Stomach smooth muscle (tissue), 2 donors: ENCODE measurements at regions not wholly inside any gene's neighbourhood (a gene's known extent, or its start where the extent isn't known, plus 50 kb on each side); places are given as distances from the start of the nearest gene placed in this dataset.
"Not testable (repeated sequence)": the region's sequence is repeated elsewhere in the genome, so short reads cannot be mapped to it uniquely, and the experiment has no call there.

Source experiments
- H3K27ac ChIP-seq: one replicate; pipeline ENCODE4 v1.7.0; 2013; ENCODE audit warnings: mild to moderate bottlenecking, low read length, inconsistent platforms
- H3K27me3 ChIP-seq, 2 donors: one replicate each; pipeline ENCODE4 v1.7.0; 2013; ENCODE audit warnings: low read length in 2 of 2; ENCODE audit not compliant: insufficient read depth in 2 of 2, control insufficient read depth in 1 of 2
- H3K36me3 ChIP-seq, 2 donors: one replicate each; pipeline ENCODE4 v1.7.0; 2013; ENCODE audit warnings: low read length in 2 of 2; ENCODE audit not compliant: control insufficient read depth in 2 of 2, insufficient read depth in 2 of 2
- H3K4me1 ChIP-seq: one replicate; pipeline ENCODE4 v1.7.0; 2013; ENCODE audit warnings: low read length; ENCODE audit not compliant: control insufficient read depth, insufficient read depth
- H3K4me3 ChIP-seq, 2 donors: one replicate each; pipeline ENCODE4 v1.7.0; 2013; ENCODE audit warnings: low read length in 2 of 2
- H3K9ac ChIP-seq, 2 donors: one replicate each; pipeline ENCODE4 v1.7.0; 2013; ENCODE audit warnings: low read length in 2 of 2, mild to moderate bottlenecking in 1 of 2
- H3K9me3 ChIP-seq, 2 donors: one replicate each; pipeline ENCODE4 v1.7.0; 2013; ENCODE audit warnings: low read length in 2 of 2; ENCODE audit not compliant: control insufficient read depth in 2 of 2
- donor health status: healthy.
- donor health status: Pancreatic carcinoma.

- H3K27ac ChIP-seq, H3K9ac ChIP-seq, H3K9me3 ChIP-seq, H3K4me1 ChIP-seq, H3K4me3 ChIP-seq, H3K27me3 ChIP-seq, H3K36me3 ChIP-seq: not testable (repeated sequence)
Measured at GRCh38 chr1:55765505-55765904, 550.3 kb upstream of the USP24 start.

GRCh38 chr1:55751776-55752175, 536.6 kb upstream of the USP24 start:
- Histone ChIP-seq H3K27ac (no peak overlapping the region), H3K9ac (no peak overlapping the region), H3K4me1 (no peaks in the 10 kb centered on the region), H3K9me3 (peaks cover 2% of the 10 kb centered on the region in 2 donors), H3K27me3 (no peaks in the 10 kb centered on the region), H3K36me3 (no peaks in the 10 kb centered on the region), H3K4me3 (no peak overlapping the region)

GRCh38 chr1:55750628-55750995, 535.4 kb upstream of the USP24 start:
- no peaks in the 10 kb centered on the region for H3K36me3 ChIP-seq
- H3K27ac ChIP-seq, result no peak overlapping the region
- no peaks in the 10 kb centered on the region for H3K27me3 ChIP-seq
- H3K9me3 ChIP-seq, result peaks cover 2 to 8% of the 10 kb centered on the region in 2 donors
- H3K9ac ChIP-seq, result no peak overlapping the region
- no peak overlapping the region for H3K4me3 ChIP-seq
- no peaks in the 10 kb centered on the region for H3K4me1 ChIP-seq

GRCh38 chr1:55749975-55750627, 534.9 kb upstream of the USP24 start:
- Histone ChIP-seq H3K9ac (no peak overlapping the region), H3K27ac (no peak overlapping the region), H3K4me3 (no peak overlapping the region), H3K36me3 (no peaks in the 10 kb centered on the region), H3K4me1 (no peaks in the 10 kb centered on the region), H3K9me3 (peaks cover 2 to 8% of the 10 kb centered on the region in 2 donors), H3K27me3 (no peaks in the 10 kb centered on the region)

- no peaks in the 10 kb centered on the region for H3K36me3 ChIP-seq
- H3K4me3 ChIP-seq, result no peak overlapping the region
- H3K4me1 ChIP-seq, result no peaks in the 10 kb centered on the region
- H3K27ac ChIP-seq, result no peak overlapping the region
- no peaks in the 10 kb centered on the region for H3K27me3 ChIP-seq
- H3K9ac ChIP-seq, result no peak overlapping the region
- peaks cover 2 to 8% of the 10 kb centered on the region in 2 donors for H3K9me3 ChIP-seq
Measured at GRCh38 chr1:55747408-55747841, 532.3 kb upstream of the USP24 start.

- H3K27ac ChIP-seq, result no peak overlapping the region
Measured at GRCh38 chr1:55746710-55747109, 531.5 kb upstream of the USP24 start.

GRCh38 chr1:55741516-55741915, 526.4 kb upstream of the USP24 start:
- Histone ChIP-seq H3K27ac (no peak overlapping the region), H3K4me1 (no peaks in the 10 kb centered on the region), H3K36me3 (no peaks in the 10 kb centered on the region), H3K27me3 (no peaks in the 10 kb centered on the region), H3K9me3 (peaks cover 0 to 3% of the 10 kb centered on the region in 2 donors), H3K9ac (no peak overlapping the region), H3K4me3 (no peak overlapping the region)

More at GRCh38 chr1:55746710-55747109, 531.5 kb upstream of the USP24 start:
- H3K4me1 ChIP-seq, result no peaks in the 10 kb centered on the region
- peaks cover 2 to 8% of the 10 kb centered on the region in 2 donors for H3K9me3 ChIP-seq
- H3K4me3 ChIP-seq, result no peak overlapping the region
- H3K9ac ChIP-seq, result no peak overlapping the region
- H3K36me3 ChIP-seq, result no peaks in the 10 kb centered on the region
- H3K27me3 ChIP-seq, result no peaks in the 10 kb centered on the region

- Histone ChIP-seq H3K4me3 (no peak overlapping the region), H3K4me1 (no peaks in the 10 kb centered on the region), H3K27me3 (no peaks in the 10 kb centered on the region), H3K9ac (no peak overlapping the region), H3K36me3 (no peaks in the 10 kb centered on the region), H3K9me3 (no peaks in the 10 kb centered on the region), H3K27ac (no peak overlapping the region)
Measured at GRCh38 chr1:55735106-55735505, 519.9 kb upstream of the USP24 start.

GRCh38 chr1:55726994-55727393, 511.8 kb upstream of the USP24 start:
- H3K27me3 ChIP-seq, result no peaks in the 10 kb centered on the region
- no peaks in the 10 kb centered on the region for H3K9me3 ChIP-seq
- H3K27ac ChIP-seq, result no peak overlapping the region
- no peaks in the 10 kb centered on the region for H3K4me1 ChIP-seq
- H3K36me3 ChIP-seq, result no peaks in the 10 kb centered on the region
- no peak overlapping the region for H3K9ac ChIP-seq
- no peak overlapping the region for H3K4me3 ChIP-seq

- no peaks in the 10 kb centered on the region for H3K27me3 ChIP-seq
- H3K36me3 ChIP-seq, result no peaks in the 10 kb centered on the region
- H3K9me3 ChIP-seq, result no peaks in the 10 kb centered on the region
- no peak overlapping the region for H3K9ac ChIP-seq
- no peak overlapping the region for H3K27ac ChIP-seq
- H3K4me3 ChIP-seq, result no peak overlapping the region
- H3K4me1 ChIP-seq, result no peaks in the 10 kb centered on the region
Measured at GRCh38 chr1:55725378-55725777, 510.2 kb upstream of the USP24 start.

GRCh38 chr1:55724551-55725325, 509.6 kb upstream of the USP24 start:
- H3K4me3 ChIP-seq, result no peak overlapping the region
- H3K36me3 ChIP-seq, result no peaks in the 10 kb centered on the region
- H3K27ac ChIP-seq, result no peak overlapping the region
- no peaks in the 10 kb centered on the region for H3K4me1 ChIP-seq
- no peak overlapping the region for H3K9ac ChIP-seq
- H3K27me3 ChIP-seq, result no peaks in the 10 kb centered on the region
- H3K9me3 ChIP-seq, result no peaks in the 10 kb centered on the region
